ENCODE measurements at regions not wholly inside any gene's neighbourhood (a gene's known extent, or its start where the extent isn't known, plus 50 kb on each side); places are given as distances from the start of the nearest gene placed in this dataset.

DNA sequence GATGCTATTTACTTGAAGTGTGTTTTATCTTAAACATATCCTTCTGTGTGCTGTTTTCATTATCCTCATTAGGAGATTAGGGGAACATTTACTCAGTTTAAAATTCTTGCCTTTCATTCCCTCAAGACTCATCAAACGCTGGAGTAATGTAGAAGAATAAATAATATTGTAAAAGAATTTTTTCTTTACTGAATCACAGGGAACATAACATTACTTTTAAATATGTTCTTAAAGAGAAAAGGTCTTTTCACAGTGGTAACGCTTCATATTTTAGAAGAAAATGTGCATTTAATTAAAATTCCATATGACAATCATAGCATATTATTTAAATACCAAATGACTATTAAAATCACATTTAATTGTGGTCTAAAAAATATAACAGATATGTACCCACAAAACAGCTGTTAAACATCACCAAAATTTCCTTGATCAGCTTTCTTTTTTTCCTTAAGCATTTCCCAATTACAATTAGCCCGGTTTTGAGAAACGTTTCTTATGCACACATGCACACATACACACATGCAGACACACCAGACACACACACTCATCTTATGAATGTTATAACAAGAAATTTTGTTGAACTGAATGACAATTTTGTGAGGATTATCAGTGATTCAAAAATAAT is 102.0 kb upstream of the GLI3 start:
- DNase-seq (ENCODE audit: low read depth, low spot score) = no peak
- Histone ChIP-seq H3K27me3 (ENCODE audit: control insufficient read depth, insufficient read depth, low read length) (no peaks in the 10 kb centered on the region), H3K27ac (ENCODE audit: low read length) (no peak overlapping the region), H3K36me3 (ENCODE audit: control insufficient read depth, insufficient read depth, low read length) (no peaks in the 10 kb centered on the region), H3K9me3 (ENCODE audit: control insufficient read depth, insufficient read depth, low read depth, low read length) (no peaks in the 10 kb centered on the region), H3K4me3 (ENCODE audit: low read depth in 2 of 2, low read length in 2 of 2) (no peak overlapping the region), H3K4me1 (ENCODE audit: control insufficient read depth, insufficient read depth, low read length) (no peaks in the 10 kb centered on the region)
- intact Hi-C loops (cut with micrococcal nuclease; ENCODE audit: unreplicated experiment) = no loop called here
- ATAC-seq = no peak
- in situ Hi-C loops (cut with HindIII; ENCODE audit: low pct_unique_long_range_greater_than_20kb, low sequenced_read_pairs) = no loop called here
- TF ChIP-seq POLR2AphosphoS5 (IDR thresholded peaks at IDR 0.05; ENCODE audit: low read depth, low read length) (no peak), TCF7L2 (IDR thresholded peaks at IDR 0.05; ENCODE audit: low read depth, low read length) (no peak), SIN3A (IDR thresholded peaks at IDR 0.05; ENCODE audit: borderline replicate concordance, insufficient read depth, low read depth, low read length) (no peak)
- TF ChIP-seq, protein P1, sequence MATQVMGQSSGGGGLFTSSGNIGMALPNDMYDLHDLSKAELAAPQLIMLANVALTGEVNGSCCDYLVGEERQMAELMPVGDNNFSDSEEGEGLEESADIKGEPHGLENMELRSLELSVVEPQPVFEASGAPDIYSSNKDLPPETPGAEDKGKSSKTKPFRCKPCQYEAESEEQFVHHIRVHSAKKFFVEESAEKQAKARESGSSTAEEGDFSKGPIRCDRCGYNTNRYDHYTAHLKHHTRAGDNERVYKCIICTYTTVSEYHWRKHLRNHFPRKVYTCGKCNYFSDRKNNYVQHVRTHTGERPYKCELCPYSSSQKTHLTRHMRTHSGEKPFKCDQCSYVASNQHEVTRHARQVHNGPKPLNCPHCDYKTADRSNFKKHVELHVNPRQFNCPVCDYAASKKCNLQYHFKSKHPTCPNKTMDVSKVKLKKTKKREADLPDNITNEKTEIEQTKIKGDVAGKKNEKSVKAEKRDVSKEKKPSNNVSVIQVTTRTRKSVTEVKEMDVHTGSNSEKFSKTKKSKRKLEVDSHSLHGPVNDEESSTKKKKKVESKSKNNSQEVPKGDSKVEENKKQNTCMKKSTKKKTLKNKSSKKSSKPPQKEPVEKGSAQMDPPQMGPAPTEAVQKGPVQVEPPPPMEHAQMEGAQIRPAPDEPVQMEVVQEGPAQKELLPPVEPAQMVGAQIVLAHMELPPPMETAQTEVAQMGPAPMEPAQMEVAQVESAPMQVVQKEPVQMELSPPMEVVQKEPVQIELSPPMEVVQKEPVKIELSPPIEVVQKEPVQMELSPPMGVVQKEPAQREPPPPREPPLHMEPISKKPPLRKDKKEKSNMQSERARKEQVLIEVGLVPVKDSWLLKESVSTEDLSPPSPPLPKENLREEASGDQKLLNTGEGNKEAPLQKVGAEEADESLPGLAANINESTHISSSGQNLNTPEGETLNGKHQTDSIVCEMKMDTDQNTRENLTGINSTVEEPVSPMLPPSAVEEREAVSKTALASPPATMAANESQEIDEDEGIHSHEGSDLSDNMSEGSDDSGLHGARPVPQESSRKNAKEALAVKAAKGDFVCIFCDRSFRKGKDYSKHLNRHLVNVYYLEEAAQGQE (IDR thresholded peaks at IDR 0.05; ENCODE audit: insufficient read depth in 1 of 2, low read depth in 2 of 2, low read length in 1 of 2) = no peak
- TF ChIP-seq, protein P2, sequence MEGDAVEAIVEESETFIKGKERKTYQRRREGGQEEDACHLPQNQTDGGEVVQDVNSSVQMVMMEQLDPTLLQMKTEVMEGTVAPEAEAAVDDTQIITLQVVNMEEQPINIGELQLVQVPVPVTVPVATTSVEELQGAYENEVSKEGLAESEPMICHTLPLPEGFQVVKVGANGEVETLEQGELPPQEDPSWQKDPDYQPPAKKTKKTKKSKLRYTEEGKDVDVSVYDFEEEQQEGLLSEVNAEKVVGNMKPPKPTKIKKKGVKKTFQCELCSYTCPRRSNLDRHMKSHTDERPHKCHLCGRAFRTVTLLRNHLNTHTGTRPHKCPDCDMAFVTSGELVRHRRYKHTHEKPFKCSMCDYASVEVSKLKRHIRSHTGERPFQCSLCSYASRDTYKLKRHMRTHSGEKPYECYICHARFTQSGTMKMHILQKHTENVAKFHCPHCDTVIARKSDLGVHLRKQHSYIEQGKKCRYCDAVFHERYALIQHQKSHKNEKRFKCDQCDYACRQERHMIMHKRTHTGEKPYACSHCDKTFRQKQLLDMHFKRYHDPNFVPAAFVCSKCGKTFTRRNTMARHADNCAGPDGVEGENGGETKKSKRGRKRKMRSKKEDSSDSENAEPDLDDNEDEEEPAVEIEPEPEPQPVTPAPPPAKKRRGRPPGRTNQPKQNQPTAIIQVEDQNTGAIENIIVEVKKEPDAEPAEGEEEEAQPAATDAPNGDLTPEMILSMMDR (IDR thresholded peaks at IDR 0.05) = no peak
- ChIA-PET CTCF (no interaction called here), POLR2A (no interaction called here)
- no TSS peak for BruUV-seq (replicated peaks)

GRCh38 chr7:42338231-42338915 is 101.4 kb upstream of the GLI3 start:
- H3K36me3 ChIP-seq (ENCODE audit: control insufficient read depth, insufficient read depth, low read length) = no peaks in the 10 kb centered on the region
- TF ChIP-seq, protein P1 (IDR thresholded peaks at IDR 0.05; ENCODE audit: insufficient read depth in 1 of 2, low read depth in 2 of 2, low read length in 1 of 2) = no peak
- TF ChIP-seq, protein P2 (IDR thresholded peaks at IDR 0.05) = no peak
- TF ChIP-seq POLR2AphosphoS5 (IDR thresholded peaks at IDR 0.05; ENCODE audit: low read depth, low read length) = no peak
- no peak for TF ChIP-seq SIN3A (IDR thresholded peaks at IDR 0.05; ENCODE audit: borderline replicate concordance, insufficient read depth, low read depth, low read length)
- no peak for TF ChIP-seq TCF7L2 (IDR thresholded peaks at IDR 0.05; ENCODE audit: low read depth, low read length)
- H3K9me3 ChIP-seq (ENCODE audit: control insufficient read depth, insufficient read depth, low read depth, low read length) = no peaks in the 10 kb centered on the region
- CTCF ChIA-PET = no interaction called here
- in situ Hi-C loops (cut with HindIII; ENCODE audit: low pct_unique_long_range_greater_than_20kb, low sequenced_read_pairs) (no loop called here), intact Hi-C loops (cut with micrococcal nuclease; ENCODE audit: unreplicated experiment) (no loop called here)
- POLR2A ChIA-PET = no interaction called here
- no peak overlapping the region for H3K4me3 ChIP-seq (ENCODE audit: low read depth in 2 of 2, low read length in 2 of 2)
- no peaks in the 10 kb centered on the region for H3K4me1 ChIP-seq (ENCODE audit: control insufficient read depth, insufficient read depth, low read length)
- no peak overlapping the region for H3K27ac ChIP-seq (ENCODE audit: low read length)
- no peaks in the 10 kb centered on the region for H3K27me3 ChIP-seq (ENCODE audit: control insufficient read depth, insufficient read depth, low read length)
- no TSS peak for BruUV-seq (replicated peaks)
- ATAC-seq = no peak
- DNase-seq (ENCODE audit: low read depth, low spot score) = no peak
